ENCODE measurements at regions not wholly inside any gene's neighbourhood (a gene's known extent, or its start where the extent isn't known, plus 50 kb on each side); places are given as distances from the start of the nearest gene placed in this dataset.
"Not testable (repeated sequence)": the region's sequence is repeated elsewhere in the genome, so short reads cannot be mapped to it uniquely, and the experiment has no call there.

DNA sequence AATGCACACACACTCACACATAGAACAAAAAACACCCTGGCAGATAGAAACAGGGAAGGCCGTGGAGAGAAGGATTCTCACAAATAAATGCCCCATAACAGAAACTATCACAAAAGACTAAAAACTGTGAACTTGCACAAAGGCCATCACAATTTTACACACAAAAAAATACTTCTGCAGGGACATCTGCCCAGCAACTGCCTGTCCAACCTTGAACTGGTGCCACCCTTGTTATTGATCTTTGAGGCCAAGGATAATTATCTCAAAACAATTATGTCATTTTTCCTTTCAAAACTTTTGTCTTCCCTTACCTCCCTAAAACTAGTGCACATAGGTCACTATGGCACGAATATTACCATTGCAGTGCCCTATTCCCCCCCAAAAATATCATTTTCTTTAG, 143.8 kb upstream of the KCTD3 start:
- Histone ChIP-seq H3K27ac (ENCODE audit: low read depth in 2 of 2, low read length in 2 of 2) (no peak overlapping the region), H3K27me3 (ENCODE audit: control insufficient read depth, insufficient read depth, low read length) (no peaks in the 10 kb centered on the region), H3K9me3 (ENCODE audit: control insufficient read depth in 2 of 3, insufficient read depth in 1 of 3, low read length in 3 of 3) (no peaks in the 10 kb centered on the region), H3K4me3 (ENCODE audit: low read length in 3 of 3) (no peak overlapping the region), H3K36me3 (ENCODE audit: control insufficient read depth in 2 of 3, insufficient read depth in 3 of 3, low read length in 3 of 3) (no peaks in the 10 kb centered on the region), H3K9ac (ENCODE audit: low read length in 3 of 3) (no peak overlapping the region), H3K4me1 (ENCODE audit: control insufficient read depth in 2 of 3, insufficient read depth in 2 of 3, low read depth in 1 of 3, low read length in 3 of 3) (no peaks in the 10 kb centered on the region)
- no peak for TF ChIP-seq CTCF (IDR thresholded peaks at IDR 0.05; ENCODE audit: borderline replicate concordance, extremely low read depth, insufficient read depth)
- FAIRE-seq, result no peak
- intact Hi-C loops (cut with DNase I), result no loop called here
- no peak for DNase-seq

DNA sequence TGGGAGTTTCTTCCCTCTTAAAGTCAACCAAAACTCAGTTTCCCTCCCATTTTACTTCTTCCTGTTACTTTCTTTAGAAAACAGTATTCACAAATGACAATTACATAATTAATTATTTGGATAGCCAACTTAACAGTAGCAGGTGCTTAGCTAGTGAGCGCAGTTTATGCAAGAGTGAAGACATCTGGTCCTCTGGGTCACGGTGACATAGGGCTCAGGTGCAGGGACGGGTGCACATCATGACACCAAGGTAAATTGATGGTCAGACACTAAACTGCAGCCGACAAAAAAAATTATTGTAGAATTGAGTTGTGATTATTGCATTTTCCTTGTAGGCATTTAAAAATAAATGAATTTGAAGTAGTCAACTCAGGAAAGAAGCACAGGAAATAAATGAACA, 142.0 kb upstream of the KCTD3 start:
- DNase-seq (no peak), FAIRE-seq (no peak)
- Histone ChIP-seq H3K9me3 (ENCODE audit: control insufficient read depth in 2 of 3, insufficient read depth in 1 of 3, low read length in 3 of 3) (no peaks in the 10 kb centered on the region), H3K4me1 (ENCODE audit: control insufficient read depth in 2 of 3, insufficient read depth in 2 of 3, low read depth in 1 of 3, low read length in 3 of 3) (no peaks in the 10 kb centered on the region), H3K4me3 (ENCODE audit: low read length in 3 of 3) (no peak overlapping the region), H3K27ac (ENCODE audit: low read depth in 2 of 2, low read length in 2 of 2) (no peak overlapping the region), H3K27me3 (ENCODE audit: control insufficient read depth, insufficient read depth, low read length) (no peaks in the 10 kb centered on the region), H3K9ac (ENCODE audit: low read length in 3 of 3) (no peak overlapping the region), H3K36me3 (ENCODE audit: control insufficient read depth in 2 of 3, insufficient read depth in 3 of 3, low read length in 3 of 3) (no peaks in the 10 kb centered on the region)
- TF ChIP-seq CTCF (IDR thresholded peaks at IDR 0.05; ENCODE audit: borderline replicate concordance, extremely low read depth, insufficient read depth), result no peak
- intact Hi-C loops (cut with DNase I), result no loop called here

GRCh38 chr1:215426101-215426500, 141.0 kb upstream of the KCTD3 start:
- no peak for DNase-seq
- TF ChIP-seq CTCF (IDR thresholded peaks at IDR 0.05; ENCODE audit: borderline replicate concordance, extremely low read depth, insufficient read depth), result no peak
- no peak for FAIRE-seq
- Histone ChIP-seq H3K4me1 (ENCODE audit: control insufficient read depth in 2 of 3, insufficient read depth in 2 of 3, low read depth in 1 of 3, low read length in 3 of 3) (no peaks in the 10 kb centered on the region), H3K9me3 (ENCODE audit: control insufficient read depth in 2 of 3, insufficient read depth in 1 of 3, low read length in 3 of 3) (no peaks in the 10 kb centered on the region), H3K9ac (ENCODE audit: low read length in 3 of 3) (no peak overlapping the region), H3K4me3 (ENCODE audit: low read length in 3 of 3) (no peak overlapping the region), H3K27ac (ENCODE audit: low read depth in 2 of 2, low read length in 2 of 2) (no peak overlapping the region), H3K27me3 (ENCODE audit: control insufficient read depth, insufficient read depth, low read length) (no peaks in the 10 kb centered on the region), H3K36me3 (ENCODE audit: control insufficient read depth in 2 of 3, insufficient read depth in 3 of 3, low read length in 3 of 3) (no peaks in the 10 kb centered on the region)
- intact Hi-C loops (cut with DNase I), result no loop called here

- intact Hi-C loops (cut with DNase I); H3K9me3 ChIP-seq (ENCODE audit: control insufficient read depth in 2 of 3, insufficient read depth in 1 of 3, low read length in 3 of 3); FAIRE-seq; H3K36me3 ChIP-seq (ENCODE audit: control insufficient read depth in 2 of 3, insufficient read depth in 3 of 3, low read length in 3 of 3); H3K9ac ChIP-seq (ENCODE audit: low read length in 3 of 3); H3K4me1 ChIP-seq (ENCODE audit: control insufficient read depth in 2 of 3, insufficient read depth in 2 of 3, low read depth in 1 of 3, low read length in 3 of 3); H3K27me3 ChIP-seq (ENCODE audit: control insufficient read depth, insufficient read depth, low read length); H3K4me3 ChIP-seq (ENCODE audit: low read length in 3 of 3); DNase-seq; H3K27ac ChIP-seq (ENCODE audit: low read depth in 2 of 2, low read length in 2 of 2): not testable (repeated sequence)
These were observed 134.4 kb upstream of the KCTD3 start for GRCh38 chr1:215432483-215433227.

All from kidney (tissue), 13 donors.